GM06990 (cell line): ENCODE measurements at regions not wholly inside any gene's neighbourhood (a gene's known extent, or its start where the extent isn't known, plus 50 kb on each side); places are given as distances from the start of the nearest gene placed in this dataset.
"Not testable (repeated sequence)": the region's sequence is repeated elsewhere in the genome, so short reads cannot be mapped to it uniquely, and the experiment has no call there.

ENCODE experiments used
- DNase-seq: peaks from one replicate; pipeline ENCODE4 v3.0.0-alpha.2; 2011; ENCODE audit not compliant: insufficient read length; ENCODE audit errors: extremely low read depth
- H3K27me3 ChIP-seq: replicated peaks from 2 replicates; pipeline ENCODE4 v1.6.0; 2011; ENCODE audit warnings: low read length; ENCODE audit not compliant: control insufficient read depth, insufficient read depth
- H3K36me3 ChIP-seq: 2 replicates; pipeline ENCODE4 v1.5.1; 2011; ENCODE audit warnings: low read length; ENCODE audit not compliant: control insufficient read depth, insufficient read depth
- H3K4me3 ChIP-seq: replicated peaks from 2 replicates; pipeline ENCODE4 v1.5.1; 2011; ENCODE audit warnings: low read depth, mild to moderate bottlenecking, control low read depth, low read length
- TF ChIP-seq, protein P1 (sequence below): IDR thresholded peaks from 2 replicates; pipeline ENCODE4 v1.5.1; 2011; ENCODE audit warnings: low read length, control low read depth, mild to moderate bottlenecking, inconsistent platforms; ENCODE audit not compliant: insufficient read depth, poor library complexity, severe bottlenecking

DNA sequence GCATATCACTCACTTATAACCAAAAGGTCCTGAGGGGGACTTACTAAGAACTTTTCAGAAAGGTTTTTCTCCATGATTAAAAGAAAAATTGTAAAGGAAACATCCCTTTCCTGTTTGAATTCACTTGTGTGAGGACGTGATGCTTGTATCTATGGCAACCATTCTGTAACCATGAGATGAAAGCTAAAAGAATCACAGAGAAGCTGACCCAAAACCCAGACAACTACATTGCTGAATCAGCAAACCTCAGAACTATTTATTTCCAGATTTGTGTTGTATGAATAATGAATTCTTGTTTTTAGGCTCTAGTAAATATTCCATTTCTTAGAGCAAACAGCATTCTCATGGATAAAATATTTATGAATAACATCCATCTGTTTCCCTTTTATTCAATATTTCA, 91.2 kb downstream of the RCHY1 start:
- DNase-seq, result no peak
- TF ChIP-seq, protein P1, sequence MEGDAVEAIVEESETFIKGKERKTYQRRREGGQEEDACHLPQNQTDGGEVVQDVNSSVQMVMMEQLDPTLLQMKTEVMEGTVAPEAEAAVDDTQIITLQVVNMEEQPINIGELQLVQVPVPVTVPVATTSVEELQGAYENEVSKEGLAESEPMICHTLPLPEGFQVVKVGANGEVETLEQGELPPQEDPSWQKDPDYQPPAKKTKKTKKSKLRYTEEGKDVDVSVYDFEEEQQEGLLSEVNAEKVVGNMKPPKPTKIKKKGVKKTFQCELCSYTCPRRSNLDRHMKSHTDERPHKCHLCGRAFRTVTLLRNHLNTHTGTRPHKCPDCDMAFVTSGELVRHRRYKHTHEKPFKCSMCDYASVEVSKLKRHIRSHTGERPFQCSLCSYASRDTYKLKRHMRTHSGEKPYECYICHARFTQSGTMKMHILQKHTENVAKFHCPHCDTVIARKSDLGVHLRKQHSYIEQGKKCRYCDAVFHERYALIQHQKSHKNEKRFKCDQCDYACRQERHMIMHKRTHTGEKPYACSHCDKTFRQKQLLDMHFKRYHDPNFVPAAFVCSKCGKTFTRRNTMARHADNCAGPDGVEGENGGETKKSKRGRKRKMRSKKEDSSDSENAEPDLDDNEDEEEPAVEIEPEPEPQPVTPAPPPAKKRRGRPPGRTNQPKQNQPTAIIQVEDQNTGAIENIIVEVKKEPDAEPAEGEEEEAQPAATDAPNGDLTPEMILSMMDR, result no peak
- no peak overlapping the region for H3K4me3 ChIP-seq
- H3K36me3 ChIP-seq, result no peaks in the 10 kb centered on the region
- no peaks in the 10 kb centered on the region for H3K27me3 ChIP-seq

DNA sequence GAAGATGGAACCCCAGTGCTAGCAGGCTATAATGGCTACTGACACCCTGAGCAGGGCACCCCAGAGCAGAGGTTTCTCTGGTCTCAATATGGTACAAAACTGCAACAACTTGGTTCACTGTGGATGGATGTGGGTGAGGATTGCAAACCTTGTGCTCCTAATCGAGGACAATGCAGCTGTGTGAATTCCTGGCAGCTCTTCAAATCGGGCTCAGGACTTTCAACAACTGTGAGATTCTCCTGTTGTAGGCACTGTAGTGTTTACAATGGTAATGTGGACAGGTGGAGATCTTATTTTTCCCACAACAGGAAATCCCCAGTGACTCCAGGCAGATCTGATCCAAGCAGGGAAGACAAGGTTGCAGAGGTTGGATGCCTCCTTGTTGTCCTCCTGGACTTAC, 101.5 kb downstream of the RCHY1 start:
- Histone ChIP-seq H3K27me3 (no peaks in the 10 kb centered on the region; the same call in 1 of the 2 replicates), H3K36me3 (no peaks in the 10 kb centered on the region), H3K4me3 (no peak overlapping the region)
- TF ChIP-seq, protein P1, result no peak
- DNase-seq, result no peak

DNA sequence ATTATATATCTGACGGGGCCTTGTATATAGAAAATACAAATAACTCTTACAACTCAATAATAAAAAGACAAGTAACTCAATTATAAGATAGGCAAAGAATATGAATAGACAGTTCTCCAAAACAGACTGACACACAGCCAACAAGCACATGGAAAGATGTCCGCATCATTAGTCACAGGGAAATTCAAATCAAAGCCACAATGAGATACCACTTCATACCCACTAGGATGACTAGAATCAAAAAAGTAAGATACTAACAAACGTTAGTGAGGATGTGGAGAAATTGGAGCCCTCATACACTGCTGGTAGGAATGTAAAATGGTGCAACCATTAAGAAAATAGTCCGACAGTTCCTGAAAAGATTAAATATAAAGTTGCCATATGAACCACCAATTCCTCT, 115.7 kb downstream of the RCHY1 start:
- no peaks in the 10 kb centered on the region for H3K36me3 ChIP-seq
- no peak overlapping the region for H3K4me3 ChIP-seq
- DNase-seq, result no peak
- TF ChIP-seq, protein P1, result no peak
- no peaks in the 10 kb centered on the region; the same call in 1 of the 2 replicates for H3K27me3 ChIP-seq

DNA sequence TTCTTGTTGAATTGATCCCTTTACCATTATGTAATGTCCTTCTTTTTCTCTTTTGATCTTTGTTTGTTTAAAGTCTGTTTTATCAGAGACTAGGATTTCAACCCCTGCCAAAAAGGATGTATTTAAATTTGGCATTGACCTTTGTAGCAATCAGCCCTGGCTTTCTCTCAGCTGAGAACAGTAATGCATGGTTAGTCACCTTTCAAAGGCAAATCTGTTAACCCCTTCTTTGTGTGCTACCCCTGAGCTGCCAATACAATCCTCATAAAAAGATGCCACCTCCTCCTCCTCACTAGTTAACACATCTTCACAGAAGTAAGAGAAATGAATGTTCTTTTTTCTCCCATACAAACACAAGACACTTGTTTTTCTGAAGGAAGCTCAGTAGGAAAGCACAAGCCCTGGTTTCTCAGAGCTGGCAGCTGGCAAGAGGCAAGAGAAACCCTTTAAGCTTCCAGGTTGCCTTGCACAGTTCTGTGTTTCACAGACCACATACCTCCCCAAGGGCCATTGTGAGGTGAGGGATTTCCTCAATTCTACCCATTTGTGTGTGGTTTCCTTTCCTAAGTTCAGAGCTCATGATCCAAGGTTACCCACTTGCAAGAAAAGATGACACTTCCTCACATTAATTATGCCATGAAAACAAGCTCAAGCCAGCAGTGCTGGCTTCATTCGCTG, 122.6 kb downstream of the RCHY1 start:
- no peaks in the 10 kb centered on the region for H3K36me3 ChIP-seq
- no peak for DNase-seq
- TF ChIP-seq, protein P1, result no peak

DNA sequence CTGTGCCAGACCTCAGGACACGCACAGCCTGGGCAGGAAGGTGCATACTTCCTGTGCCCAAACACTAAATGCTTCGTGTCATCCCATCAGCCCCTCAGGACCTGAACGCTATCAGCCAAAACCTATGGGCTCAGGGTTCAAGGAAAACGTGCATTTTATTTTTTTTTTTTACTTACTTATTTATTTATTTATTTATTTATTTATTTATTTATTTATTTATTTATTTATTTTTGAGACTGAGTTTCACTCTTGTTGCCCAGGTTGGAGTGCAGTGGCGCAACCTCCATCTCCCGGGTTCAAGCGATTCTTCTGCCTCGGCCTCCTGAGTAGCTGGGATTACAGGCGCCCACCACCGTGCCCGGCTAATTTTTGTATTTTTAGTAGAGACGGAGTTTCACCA, 127.8 kb downstream of the RCHY1 start:
- not testable (repeated sequence) for H3K36me3 ChIP-seq, DNase-seq, H3K27me3 ChIP-seq, H3K4me3 ChIP-seq

More for the DNA sequence above, 122.6 kb downstream of the RCHY1 start:
- Histone ChIP-seq H3K4me3 (no peak overlapping the region), H3K27me3 (no peaks in the 10 kb centered on the region)

DNA sequence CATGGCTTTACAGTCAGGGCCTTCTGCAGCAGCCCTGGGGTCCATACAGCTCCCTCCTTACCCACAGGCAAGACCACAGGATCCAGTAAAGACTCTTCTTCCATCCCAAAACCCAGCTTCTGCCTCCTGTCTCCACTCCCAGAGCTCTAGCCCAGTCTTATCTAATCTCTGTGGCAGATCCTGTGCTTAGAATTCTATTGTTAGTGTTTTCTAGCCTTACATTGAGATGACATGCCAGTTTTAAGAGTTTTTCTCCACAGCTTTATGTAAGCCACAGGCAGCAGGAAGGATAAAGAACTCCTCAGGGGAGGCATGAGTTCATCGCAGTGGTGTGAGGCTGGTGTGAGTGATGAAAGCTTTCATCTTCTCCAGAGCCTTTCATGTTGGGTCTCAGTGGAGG, 129.1 kb downstream of the RCHY1 start:
- Histone ChIP-seq H3K27me3 (no peaks in the 10 kb centered on the region), H3K36me3 (no peaks in the 10 kb centered on the region), H3K4me3 (no peak overlapping the region)
- no peak for DNase-seq
- TF ChIP-seq, protein P1, result no peak
